IMR-90 (cell line): ENCODE measurements at regions not wholly inside any gene's neighbourhood (a gene's known extent, or its start where the extent isn't known, plus 50 kb on each side); places are given as distances from the start of the nearest gene placed in this dataset.

ENCODE experiments used
- BHLHE40 ChIP-seq: fragments of 150-350 bp; IDR thresholded peaks from 2 replicates; pipeline ENCODE4 v1.6.1; 2016; ENCODE audit warnings: mild to moderate bottlenecking, low read depth, low read length
- CEBPB ChIP-seq: IDR thresholded peaks from 2 replicates; pipeline ENCODE4 v1.6.1; 2012; ENCODE audit warnings: low read depth, low read length, improper control_type of control experiment
- CTCF ChIP-seq: conservative IDR thresholded peaks from 2 replicates; pipeline ENCODE4 v1.5.1; 2012; ENCODE audit warnings: mild to moderate bottlenecking, low read depth, low read length, improper control_type of control experiment
- ELK1 ChIP-seq: fragments of 150-350 bp; IDR thresholded peaks from 2 replicates; pipeline ENCODE4 v1.6.1; 2016; ENCODE audit warnings: low read depth, mild to moderate bottlenecking, low read length, moderate library complexity, borderline replicate concordance
- FOS ChIP-seq: fragments of 150-350 bp; IDR thresholded peaks from 2 replicates; pipeline ENCODE4 v1.6.1; 2016; ENCODE audit warnings: low read depth, low read length
- MAFK ChIP-seq: IDR thresholded peaks from 2 replicates; pipeline ENCODE4 v1.6.1; 2012; ENCODE audit warnings: low read depth, low read length, improper control_type of control experiment
- MAZ ChIP-seq: IDR thresholded peaks from 2 replicates; pipeline ENCODE4 v1.6.1; 2012; ENCODE audit warnings: low read depth, mild to moderate bottlenecking, low read length, improper control_type of control experiment, moderate library complexity, borderline replicate concordance
- MXI1 ChIP-seq: IDR thresholded peaks from 2 replicates; pipeline ENCODE4 v1.6.1; 2012; ENCODE audit warnings: low read depth, mild to moderate bottlenecking, low read length, moderate library complexity, borderline replicate concordance
- NFE2L2 ChIP-seq: fragments of 150-350 bp; IDR thresholded peaks from 2 replicates; pipeline ENCODE4 v1.6.1; 2016; ENCODE audit warnings: low read depth, mild to moderate bottlenecking, low read length
- POLR2A ChIP-seq: IDR thresholded peaks from 2 replicates; pipeline ENCODE4 v1.6.1; 2012; ENCODE audit warnings: mild to moderate bottlenecking, low read depth, low read length
- RAD21 ChIP-seq: IDR thresholded peaks from 2 replicates; pipeline ENCODE4 v1.6.1; 2012; ENCODE audit warnings: low read length, improper control_type of control experiment
- RCOR1 ChIP-seq: IDR thresholded peaks from 2 replicates; pipeline ENCODE4 v1.6.1; 2012; ENCODE audit warnings: mild to moderate bottlenecking, low read length, improper control_type of control experiment; ENCODE audit not compliant: insufficient replicate concordance
- RFX5 ChIP-seq: IDR thresholded peaks from 2 replicates; pipeline ENCODE4 v1.8.0; 2012; ENCODE audit warnings: low read depth, mild to moderate bottlenecking, low read length, moderate library complexity
- SMC3 ChIP-seq: fragments of 150-350 bp; IDR thresholded peaks from 2 replicates; pipeline ENCODE4 v1.6.1; 2016; ENCODE audit warnings: low read depth, mild to moderate bottlenecking, antibody characterized with exemption, low read length, moderate library complexity

- TF ChIP-seq CTCF = no peak
- TF ChIP-seq NFE2L2 = no peak
- TF ChIP-seq POLR2A = no peak
- no peak for TF ChIP-seq SMC3
- TF ChIP-seq CEBPB = no peak
- TF ChIP-seq BHLHE40 = no peak
- no peak for TF ChIP-seq RCOR1
- no peak for TF ChIP-seq ELK1
- TF ChIP-seq FOS = no peak
- no peak for TF ChIP-seq MAZ
- no peak for TF ChIP-seq RFX5
- no peak for TF ChIP-seq MAFK
- no peak for TF ChIP-seq RAD21
- no peak for TF ChIP-seq MXI1
Observed at GRCh38 chr14:58784931-58785330, 147.2 kb downstream of the DACT1 start.
